ENCODE measurements at regions not wholly inside any gene's neighbourhood (a gene's known extent, or its start where the extent isn't known, plus 50 kb on each side); places are given as distances from the start of the nearest gene placed in this dataset.

DNA sequence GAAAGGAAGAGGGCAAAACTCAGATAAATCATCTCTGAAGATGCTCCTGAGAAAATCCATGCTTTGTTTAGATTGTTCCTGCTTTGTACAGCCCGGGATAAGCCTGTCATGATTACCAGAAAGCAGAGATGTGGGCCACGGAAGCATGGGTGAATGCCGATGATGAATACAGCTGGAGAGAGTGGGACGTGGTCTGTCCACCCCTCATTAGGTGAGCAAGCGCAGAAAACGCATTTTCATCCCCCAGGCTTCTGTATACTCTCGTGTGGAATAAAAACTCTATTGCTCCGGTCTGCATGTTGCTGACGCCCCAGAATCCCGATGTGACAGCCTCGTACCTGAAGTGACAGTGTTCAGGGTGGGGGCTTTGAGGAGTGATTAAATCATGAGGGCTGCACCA, 52.0 kb upstream of the SALL3 start:
- H3K4me3 ChIP-seq (ENCODE audit: low read depth, low read length) = no peak overlapping the region
- TF ChIP-seq MAX (IDR thresholded peaks at IDR 0.05; ENCODE audit: low read depth, low read length) (no peak), CTCF (IDR thresholded peaks at IDR 0.05; ENCODE audit: low read depth, low read length) (no peak), POLR2A (IDR thresholded peaks at IDR 0.05; ENCODE audit: extremely low read depth, insufficient read length) (no peak), MYC (IDR thresholded peaks at IDR 0.05; ENCODE audit: low read depth, low read length) (no peak)
- DNase-seq (ENCODE audit: low read depth) = no peak

GRCh38 chr18:78928076-78928475, 51.5 kb upstream of the SALL3 start:
- no peak overlapping the region for H3K4me3 ChIP-seq (ENCODE audit: low read depth, low read length)
- TF ChIP-seq MYC (IDR thresholded peaks at IDR 0.05; ENCODE audit: low read depth, low read length) (no peak), CTCF (IDR thresholded peaks at IDR 0.05; ENCODE audit: low read depth, low read length) (no peak), POLR2A (IDR thresholded peaks at IDR 0.05; ENCODE audit: extremely low read depth, insufficient read length) (no peak), MAX (IDR thresholded peaks at IDR 0.05; ENCODE audit: low read depth, low read length) (no peak)
- no peak for DNase-seq (ENCODE audit: low read depth)

DNA sequence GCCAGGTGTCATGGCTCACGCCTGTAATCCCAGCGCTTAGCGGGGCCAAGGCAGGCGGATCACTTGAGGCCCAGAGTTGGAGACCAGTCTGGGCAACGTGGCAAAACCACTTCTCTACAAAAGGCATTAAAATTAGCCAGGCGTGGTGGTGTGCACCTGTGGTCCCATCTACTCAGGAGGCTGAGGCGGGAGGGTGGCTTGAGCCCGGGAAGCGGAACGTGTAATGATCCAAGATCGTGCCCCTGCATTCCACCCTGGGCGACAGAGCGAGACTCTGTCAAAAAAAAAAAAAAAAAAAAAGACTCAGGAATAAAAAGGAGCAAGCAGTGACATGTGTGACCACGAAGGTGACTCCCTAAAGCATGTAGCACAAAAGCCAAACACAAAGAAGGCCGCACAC, 50.1 kb upstream of the SALL3 start:
- no peak for DNase-seq (ENCODE audit: low read depth)
- TF ChIP-seq CTCF (IDR thresholded peaks at IDR 0.05; ENCODE audit: low read depth, low read length) = no peak
- no peak for TF ChIP-seq POLR2A (IDR thresholded peaks at IDR 0.05; ENCODE audit: extremely low read depth, insufficient read length)
- no peak for TF ChIP-seq MYC (IDR thresholded peaks at IDR 0.05; ENCODE audit: low read depth, low read length)
- no peak for TF ChIP-seq MAX (IDR thresholded peaks at IDR 0.05; ENCODE audit: low read depth, low read length)
- no peak overlapping the region for H3K4me3 ChIP-seq (ENCODE audit: low read depth, low read length)
